ENCODE measurements at regions not wholly inside any gene's neighbourhood (a gene's known extent, or its start where the extent isn't known, plus 50 kb on each side); places are given as distances from the start of the nearest gene placed in this dataset.

- no peak for DNase-seq (ENCODE audit: low read depth)
- no peak for TF ChIP-seq CTCF (conservative IDR thresholded peaks at IDR 0.05; ENCODE audit: low read length)
- no peak overlapping the region for H3K4me3 ChIP-seq (ENCODE audit: low read length)
Observed at GRCh38 chr3:154486949-154487348, 57.0 kb upstream of the GPR149 start.

DNA sequence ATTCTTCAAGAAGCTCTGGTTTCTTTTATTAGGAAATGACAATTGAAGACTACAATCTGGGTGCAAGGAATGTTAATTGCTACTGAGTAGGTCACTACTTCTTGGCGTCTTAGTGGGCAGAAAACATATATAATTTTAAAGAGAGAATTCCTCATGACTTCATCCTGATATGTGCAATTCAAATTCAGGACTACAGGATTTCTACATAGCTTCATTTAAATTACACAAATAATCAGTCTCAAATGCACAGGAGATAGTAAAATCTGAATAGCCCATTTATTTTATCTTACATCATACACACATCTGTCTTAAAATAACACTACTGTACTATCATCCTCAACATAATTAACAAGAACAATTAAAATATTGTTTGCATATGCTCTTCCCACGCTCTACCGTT lies 52.5 kb upstream of the GPR149 start:
- no peak for TF ChIP-seq CTCF (conservative IDR thresholded peaks at IDR 0.05; ENCODE audit: low read length)
- DNase-seq (ENCODE audit: low read depth) = no peak

DNA sequence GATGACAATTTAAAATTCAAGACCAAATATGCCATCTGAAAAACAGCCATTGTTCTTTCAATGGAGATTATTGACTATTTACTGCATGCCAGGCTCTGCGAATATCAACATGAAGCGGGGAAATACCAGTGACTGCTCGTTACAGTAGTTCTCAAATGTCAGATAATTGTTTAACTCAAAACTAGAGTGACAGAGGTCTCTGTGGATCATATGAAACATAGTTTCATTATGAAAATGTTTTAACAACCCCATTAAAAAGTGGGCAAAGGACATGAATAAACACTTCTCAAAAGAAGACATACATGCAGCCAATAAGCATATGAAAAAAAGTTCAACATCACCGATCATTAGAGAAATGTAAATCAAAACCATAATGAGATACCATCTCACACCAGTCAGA lies 50.0 kb upstream of the GPR149 start:
- TF ChIP-seq CTCF (conservative IDR thresholded peaks at IDR 0.05; ENCODE audit: low read length) = no peak
- H3K4me3 ChIP-seq (ENCODE audit: low read length) = no peak overlapping the region
- no peak for DNase-seq (ENCODE audit: low read depth)

More for the DNA sequence above, 52.5 kb upstream of the GPR149 start:
- H3K4me3 ChIP-seq (ENCODE audit: low read length) = no peak overlapping the region

Measured in AG10803 (cell line).